ENCODE measurements at regions not wholly inside any gene's neighbourhood (a gene's known extent, or its start where the extent isn't known, plus 50 kb on each side); places are given as distances from the start of the nearest gene placed in this dataset.

DNA sequence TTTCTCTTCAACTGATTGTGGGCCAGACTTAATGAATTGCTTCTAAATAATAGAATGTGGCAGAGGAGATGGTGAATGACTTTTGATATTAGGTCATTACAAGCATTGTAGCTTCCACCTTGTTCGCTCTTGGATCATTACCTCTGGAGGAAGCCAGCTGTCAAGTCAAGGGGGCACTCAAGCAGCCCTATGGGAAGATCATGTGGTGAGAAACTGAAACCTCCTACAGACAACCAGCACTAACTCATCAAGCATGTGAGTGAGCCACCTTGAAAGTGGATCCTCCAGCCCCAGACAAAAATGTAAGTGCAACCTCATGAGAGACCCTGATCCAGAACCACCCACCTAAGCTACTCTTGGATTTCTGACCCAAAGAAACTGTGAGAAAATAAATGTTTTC is 109.8 kb upstream of the TBC1D5 start:
- H3K27me3 ChIP-seq (ENCODE audit: insufficient read depth, low read length): no peaks in the 10 kb centered on the region
- peaks cover 6% of the 10 kb centered on the region for H3K9me3 Mint-ChIP-seq (ENCODE audit: unreplicated experiment)
- H3K27ac Mint-ChIP-seq (ENCODE audit: unreplicated experiment): no peak overlapping the region
- H3K4me3 Mint-ChIP-seq (ENCODE audit: unreplicated experiment): no peak overlapping the region
- no peaks in the 10 kb centered on the region for H3K36me3 Mint-ChIP-seq (ENCODE audit: low read depth, unreplicated experiment)
- no peaks in the 10 kb centered on the region for H4K20me1 ChIP-seq (ENCODE audit: insufficient read depth, low read length)
- H3K4me3 ChIP-seq (ENCODE audit: insufficient read depth, low read depth, low read length): no peak overlapping the region
- TF ChIP-seq, protein P1, sequence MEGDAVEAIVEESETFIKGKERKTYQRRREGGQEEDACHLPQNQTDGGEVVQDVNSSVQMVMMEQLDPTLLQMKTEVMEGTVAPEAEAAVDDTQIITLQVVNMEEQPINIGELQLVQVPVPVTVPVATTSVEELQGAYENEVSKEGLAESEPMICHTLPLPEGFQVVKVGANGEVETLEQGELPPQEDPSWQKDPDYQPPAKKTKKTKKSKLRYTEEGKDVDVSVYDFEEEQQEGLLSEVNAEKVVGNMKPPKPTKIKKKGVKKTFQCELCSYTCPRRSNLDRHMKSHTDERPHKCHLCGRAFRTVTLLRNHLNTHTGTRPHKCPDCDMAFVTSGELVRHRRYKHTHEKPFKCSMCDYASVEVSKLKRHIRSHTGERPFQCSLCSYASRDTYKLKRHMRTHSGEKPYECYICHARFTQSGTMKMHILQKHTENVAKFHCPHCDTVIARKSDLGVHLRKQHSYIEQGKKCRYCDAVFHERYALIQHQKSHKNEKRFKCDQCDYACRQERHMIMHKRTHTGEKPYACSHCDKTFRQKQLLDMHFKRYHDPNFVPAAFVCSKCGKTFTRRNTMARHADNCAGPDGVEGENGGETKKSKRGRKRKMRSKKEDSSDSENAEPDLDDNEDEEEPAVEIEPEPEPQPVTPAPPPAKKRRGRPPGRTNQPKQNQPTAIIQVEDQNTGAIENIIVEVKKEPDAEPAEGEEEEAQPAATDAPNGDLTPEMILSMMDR (IDR thresholded peaks at IDR 0.05; ENCODE audit: insufficient read depth, low read depth, low read length): no peak
- no peak for TF ChIP-seq EZH2 (IDR thresholded peaks at IDR 0.05; ENCODE audit: insufficient read depth, low read length)
- no peak overlapping the region for H3K27ac ChIP-seq (ENCODE audit: low read depth, low read length)
- no peaks in the 10 kb centered on the region for H3K4me1 Mint-ChIP-seq (ENCODE audit: low read depth, unreplicated experiment)
- no peak for DNase-seq (ENCODE audit: low read depth)
- no peaks in the 10 kb centered on the region for H3K27me3 Mint-ChIP-seq (ENCODE audit: low read depth, unreplicated experiment)
- no peak overlapping the region for H3K9ac ChIP-seq (ENCODE audit: low read length)
- H3K4me2 ChIP-seq (ENCODE audit: low read length): no peak overlapping the region
- no peaks in the 10 kb centered on the region for H3K9me3 ChIP-seq (ENCODE audit: insufficient read depth, low read depth, low read length)
- no peaks in the 10 kb centered on the region for H3K4me1 ChIP-seq (ENCODE audit: insufficient read depth, low read length)
- no peak for FAIRE-seq
- no peak overlapping the region for H2AFZ ChIP-seq (ENCODE audit: low read depth, low read length)
- H3K36me3 ChIP-seq (ENCODE audit: insufficient read depth, low read length): no peaks in the 10 kb centered on the region
- H3K79me2 ChIP-seq (ENCODE audit: insufficient read depth, low read length): no peaks in the 10 kb centered on the region

DNA sequence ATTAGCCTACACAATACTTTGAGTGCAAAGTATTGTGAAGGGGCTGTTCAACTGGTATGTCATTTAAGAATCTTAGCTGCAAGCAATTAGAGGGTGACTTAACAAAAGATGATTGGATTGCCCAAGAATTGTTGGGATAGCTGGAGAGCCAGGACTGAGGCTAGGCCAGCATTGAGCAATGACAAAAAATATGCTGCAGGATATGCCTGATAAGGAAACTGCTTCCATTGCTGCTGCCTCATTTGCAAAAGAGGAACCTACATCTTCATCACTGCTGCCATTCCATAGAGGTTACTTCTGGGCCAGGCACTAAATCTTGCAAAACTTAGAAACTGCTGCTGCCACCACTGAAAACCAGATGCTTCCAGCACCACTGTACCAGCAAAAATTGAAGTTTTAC is 108.0 kb upstream of the TBC1D5 start:
- H3K36me3 Mint-ChIP-seq (ENCODE audit: low read depth, unreplicated experiment): no peaks in the 10 kb centered on the region
- no peaks in the 10 kb centered on the region for H3K27me3 Mint-ChIP-seq (ENCODE audit: low read depth, unreplicated experiment)
- DNase-seq (ENCODE audit: low read depth): peak; percentile 18
- no peaks in the 10 kb centered on the region for H4K20me1 ChIP-seq (ENCODE audit: insufficient read depth, low read length)
- no peak overlapping the region for H3K27ac Mint-ChIP-seq (ENCODE audit: unreplicated experiment)
- TF ChIP-seq EZH2 (IDR thresholded peaks at IDR 0.05; ENCODE audit: insufficient read depth, low read length): no peak
- TF ChIP-seq, protein P1 (IDR thresholded peaks at IDR 0.05; ENCODE audit: insufficient read depth, low read depth, low read length): no peak
- no peaks in the 10 kb centered on the region for H3K4me1 ChIP-seq (ENCODE audit: insufficient read depth, low read length)
- no peak overlapping the region for H3K4me3 Mint-ChIP-seq (ENCODE audit: unreplicated experiment)
- no peak overlapping the region for H3K27ac ChIP-seq (ENCODE audit: low read depth, low read length)
- no peaks in the 10 kb centered on the region for H3K9me3 ChIP-seq (ENCODE audit: insufficient read depth, low read depth, low read length)
- peaks cover 3% of the 10 kb centered on the region for H3K4me1 Mint-ChIP-seq (ENCODE audit: low read depth, unreplicated experiment)
- H3K4me2 ChIP-seq (ENCODE audit: low read length): no peak overlapping the region
- no peak for FAIRE-seq
- peaks cover 2% of the 10 kb centered on the region for H3K9me3 Mint-ChIP-seq (ENCODE audit: unreplicated experiment)
- H3K9ac ChIP-seq (ENCODE audit: low read length): no peak overlapping the region
- H3K36me3 ChIP-seq (ENCODE audit: insufficient read depth, low read length): no peaks in the 10 kb centered on the region
- H2AFZ ChIP-seq (ENCODE audit: low read depth, low read length): no peak overlapping the region
- H3K4me3 ChIP-seq (ENCODE audit: insufficient read depth, low read depth, low read length): no peak overlapping the region
- no peaks in the 10 kb centered on the region for H3K27me3 ChIP-seq (ENCODE audit: insufficient read depth, low read length)
- H3K79me2 ChIP-seq (ENCODE audit: insufficient read depth, low read length): no peaks in the 10 kb centered on the region

DNA sequence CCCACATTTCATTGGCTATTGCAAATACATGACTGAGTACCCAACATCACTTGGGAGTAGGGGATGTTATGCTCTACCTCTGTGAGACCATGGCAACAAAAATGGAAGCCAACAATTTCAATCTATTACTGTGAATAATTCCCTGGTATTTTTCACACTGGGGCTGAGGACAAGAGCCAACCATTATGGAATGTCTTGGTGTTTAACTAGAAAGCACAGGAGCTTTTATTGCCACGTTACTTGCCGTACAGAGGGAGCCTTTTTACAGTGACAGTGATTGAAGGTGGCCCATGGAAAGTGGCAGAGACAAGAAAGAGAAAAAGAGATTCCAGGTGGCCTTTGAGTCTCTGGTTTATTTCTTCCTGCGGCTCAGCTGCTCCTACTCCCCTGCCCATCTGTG is 105.7 kb upstream of the TBC1D5 start:
- Histone ChIP-seq H3K9ac (ENCODE audit: low read length) (no peak overlapping the region), H3K4me2 (ENCODE audit: low read length) (no peak overlapping the region), H4K20me1 (ENCODE audit: insufficient read depth, low read length) (no peaks in the 10 kb centered on the region), H3K4me1 (ENCODE audit: insufficient read depth, low read length) (no peaks in the 10 kb centered on the region), H3K27me3 (ENCODE audit: insufficient read depth, low read length) (no peaks in the 10 kb centered on the region), H2AFZ (ENCODE audit: low read depth, low read length) (no peak overlapping the region), H3K79me2 (ENCODE audit: insufficient read depth, low read length) (no peaks in the 10 kb centered on the region), H3K27ac (ENCODE audit: low read depth, low read length) (no peak overlapping the region), H3K36me3 (ENCODE audit: insufficient read depth, low read length) (no peaks in the 10 kb centered on the region), H3K4me3 (ENCODE audit: insufficient read depth, low read depth, low read length) (no peak overlapping the region), H3K9me3 (ENCODE audit: insufficient read depth, low read depth, low read length) (no peaks in the 10 kb centered on the region)
- FAIRE-seq (no peak), DNase-seq (ENCODE audit: low read depth) (no peak)
- no peaks in the 10 kb centered on the region for H3K27me3 Mint-ChIP-seq (ENCODE audit: low read depth, unreplicated experiment)
- no peak overlapping the region for H3K27ac Mint-ChIP-seq (ENCODE audit: unreplicated experiment)
- TF ChIP-seq, protein P1 (IDR thresholded peaks at IDR 0.05; ENCODE audit: insufficient read depth, low read depth, low read length): no peak
- TF ChIP-seq EZH2 (IDR thresholded peaks at IDR 0.05; ENCODE audit: insufficient read depth, low read length): no peak
- peaks cover 2% of the 10 kb centered on the region for H3K9me3 Mint-ChIP-seq (ENCODE audit: unreplicated experiment)
- H3K4me1 Mint-ChIP-seq (ENCODE audit: low read depth, unreplicated experiment): peaks cover 3% of the 10 kb centered on the region
- H3K4me3 Mint-ChIP-seq (ENCODE audit: unreplicated experiment): no peak overlapping the region
- H3K36me3 Mint-ChIP-seq (ENCODE audit: low read depth, unreplicated experiment): no peaks in the 10 kb centered on the region

Measured in astrocyte (in vitro differentiated cells and primary cell).